ENCODE measurements at regions not wholly inside any gene's neighbourhood (a gene's known extent, or its start where the extent isn't known, plus 50 kb on each side); places are given as distances from the start of the nearest gene placed in this dataset.

- no peak for DNase-seq
Measured at GRCh38 chr4:1459722-1460511, 53.7 kb upstream of the NKX1-1 start.

- DNase-seq = no peak
Measured at GRCh38 chr4:1459081-1459721, 53.0 kb upstream of the NKX1-1 start.

- no peak for DNase-seq
Measured at GRCh38 chr4:1458581-1458980, 52.3 kb upstream of the NKX1-1 start.
